ENCODE measurements at regions not wholly inside any gene's neighbourhood (a gene's known extent, or its start where the extent isn't known, plus 50 kb on each side); places are given as distances from the start of the nearest gene placed in this dataset.

- H3T11ph ChIP-seq (ENCODE audit: low read length), result no peak overlapping the region
- no peaks in the 10 kb centered on the region for H3K9me3 ChIP-seq (ENCODE audit: control insufficient read depth, low read depth, low read length)
- no peak overlapping the region for H3K4ac ChIP-seq (ENCODE audit: low read depth, low read length)
- no peak overlapping the region for H3K27ac Mint-ChIP-seq
- H4K20me1 ChIP-seq (ENCODE audit: control insufficient read depth, insufficient read depth, insufficient read length), result no peaks in the 10 kb centered on the region
- H4K8ac ChIP-seq (replicated peaks; ENCODE audit: insufficient read length, low read depth, low read length), result no peak overlapping the region
- H3K18ac ChIP-seq (ENCODE audit: insufficient read length, low read depth, low read length), result no peak overlapping the region
- H3K27me3 Mint-ChIP-seq (ENCODE audit: low read depth), result peaks cover 9% of the 10 kb centered on the region
- no peak overlapping the region for H3K56ac ChIP-seq (ENCODE audit: insufficient read length, low read depth, low read length)
- no peak for DNase-seq
- no peak overlapping the region for H4K5ac ChIP-seq (ENCODE audit: insufficient read length, low read depth, low read length)
- no peak overlapping the region for H3K14ac ChIP-seq (ENCODE audit: insufficient read depth, low read length)
- H3K4me3 Mint-ChIP-seq, result no peak overlapping the region
- H2BK120ac ChIP-seq (ENCODE audit: low read depth, low read length, poor library complexity, severe bottlenecking), result no peak overlapping the region
- no peak overlapping the region for H2BK5ac ChIP-seq (ENCODE audit: insufficient read length, low read length)
- no peaks in the 10 kb centered on the region for H3K79me2 ChIP-seq (ENCODE audit: insufficient read depth, low read length)
- no peaks in the 10 kb centered on the region for H3K27me3 ChIP-seq (ENCODE audit: insufficient read depth, low read length)
- no peak overlapping the region for H3K9ac ChIP-seq (ENCODE audit: extremely low read depth, insufficient read length, low read length)
- H2BK20ac ChIP-seq (ENCODE audit: low read depth, low read length, poor library complexity, severe bottlenecking), result no peak overlapping the region
- no peaks in the 10 kb centered on the region for H3K79me1 ChIP-seq (ENCODE audit: insufficient read depth, low read depth, low read length, poor library complexity, severe bottlenecking)
- H3K4me1 Mint-ChIP-seq, result peaks cover 9 to 12% of the 10 kb centered on the region in 2 experiments
- no peak overlapping the region for H2BK12ac ChIP-seq (ENCODE audit: insufficient read length, low read depth, low read length)
- peaks cover 3% of the 10 kb centered on the region; the same call in 1 of the 2 replicates for H3K4me1 ChIP-seq (ENCODE audit: insufficient read depth, low read length)
- no CpG with 5 or more reads among the region's 2 CpGs for WGBS (ENCODE audit: extremely low coverage, insufficient read length, low lambda C conversion rate)
- no peak overlapping the region for H3K23ac ChIP-seq (ENCODE audit: insufficient read length, low read depth, low read length)
- no peak overlapping the region for H2AFZ ChIP-seq (ENCODE audit: low read length)
- H2BK15ac ChIP-seq (ENCODE audit: low read depth, low read length), result no peak overlapping the region
- TF ChIP-seq CTCF (conservative IDR thresholded peaks at IDR 0.05), result no peak
- no peak overlapping the region for H3K27ac ChIP-seq (ENCODE audit: insufficient read length, low read depth, low read length)
- H3K4me2 ChIP-seq (ENCODE audit: insufficient read depth, insufficient read length, low read length), result no peak overlapping the region
- peaks cover 0 to 5% of the 10 kb centered on the region in 2 experiments; a peak in 1 of 5 replicates for H3K9me3 Mint-ChIP-seq
- no peaks in the 10 kb centered on the region; a peak in 1 of 7 replicates for H3K36me3 Mint-ChIP-seq (ENCODE audit: insufficient read depth in 1 of 3, low read depth in 3 of 3)
- H4K91ac ChIP-seq (ENCODE audit: insufficient read length, low read depth, low read length), result no peak overlapping the region
- H2AK5ac ChIP-seq (ENCODE audit: insufficient read length, low read length), result no peak overlapping the region
- H3K23me2 ChIP-seq (ENCODE audit: insufficient read length, low read depth, low read length, poor library complexity, severe bottlenecking), result no peaks in the 10 kb centered on the region
Observed at GRCh38 chr12:14156606-14157005, 175.2 kb upstream of the GRIN2B start.
